Endothelial cell of umbilical vein (primary cell): ENCODE measurements at regions not wholly inside any gene's neighbourhood (a gene's known extent, or its start where the extent isn't known, plus 50 kb on each side); places are given as distances from the start of the nearest gene placed in this dataset.

ENCODE experiments used
- CTCF ChIP-seq, 2 donors: IDR thresholded peaks; 1 replicate in 1 of 2; 2 replicates in 1 of 2; pipeline ENCODE4 v1.5.1; 2011; ENCODE audit warnings: low read length in 2 of 2, mild to moderate bottlenecking in 2 of 2, moderate library complexity in 2 of 2, control low read depth in 1 of 2, inconsistent platforms in 1 of 2, low read depth in 1 of 2; ENCODE audit not compliant: insufficient read depth in 1 of 2; ENCODE audit errors: extremely low read depth in 1 of 2
- EZH2 ChIP-seq: IDR thresholded peaks from 2 replicates; pipeline ENCODE4 v1.6.1; 2012; ENCODE audit warnings: borderline replicate concordance, low read depth, mild to moderate bottlenecking, moderate library complexity, low read length, inconsistent platforms; ENCODE audit not compliant: severe bottlenecking
- GATA2 ChIP-seq: IDR thresholded peaks from 2 replicates; pipeline ENCODE4 v1.7.0; 2011; ENCODE audit warnings: low read depth, mild to moderate bottlenecking, moderate library complexity, mixed read lengths, low read length; ENCODE audit not compliant: insufficient read length, insufficient read depth
- MAX ChIP-seq: IDR thresholded peaks from 2 replicates; pipeline ENCODE4 v1.6.1; 2011; ENCODE audit not compliant: insufficient read depth, insufficient read length
- MYC ChIP-seq: IDR thresholded peaks from one replicate; pipeline ENCODE4 v1.6.1; 2011; ENCODE audit warnings: mild to moderate bottlenecking, low read depth, low read length
- POLR2A ChIP-seq: IDR thresholded peaks from 2 replicates; pipeline ENCODE4 v1.6.1; 2012; ENCODE audit warnings: low read depth, mild to moderate bottlenecking, control low read depth, low read length
- POLR2AphosphoS5 ChIP-seq: IDR thresholded peaks from 2 replicates; pipeline ENCODE4 v1.6.1; 2012; ENCODE audit warnings: low read depth, mild to moderate bottlenecking, control low read depth, low read length, moderate library complexity; ENCODE audit not compliant: insufficient read depth

GRCh38 chr3:193790086-193790990 is 197.3 kb downstream of the OPA1 start:
- TF ChIP-seq MYC (no peak), CTCF (IDR thresholded peaks at IDR 0.05; ENCODE audit: extremely low read depth in 1 of 2, insufficient read depth in 1 of 2, low read depth in 1 of 2, low read length in 2 of 2) (no peak), POLR2A (no peak), POLR2AphosphoS5 (no peak), GATA2 (no peak), MAX (no peak), EZH2 (no peak)
